ENCODE measurements at regions not wholly inside any gene's neighbourhood (a gene's known extent, or its start where the extent isn't known, plus 50 kb on each side); places are given as distances from the start of the nearest gene placed in this dataset.

DNA sequence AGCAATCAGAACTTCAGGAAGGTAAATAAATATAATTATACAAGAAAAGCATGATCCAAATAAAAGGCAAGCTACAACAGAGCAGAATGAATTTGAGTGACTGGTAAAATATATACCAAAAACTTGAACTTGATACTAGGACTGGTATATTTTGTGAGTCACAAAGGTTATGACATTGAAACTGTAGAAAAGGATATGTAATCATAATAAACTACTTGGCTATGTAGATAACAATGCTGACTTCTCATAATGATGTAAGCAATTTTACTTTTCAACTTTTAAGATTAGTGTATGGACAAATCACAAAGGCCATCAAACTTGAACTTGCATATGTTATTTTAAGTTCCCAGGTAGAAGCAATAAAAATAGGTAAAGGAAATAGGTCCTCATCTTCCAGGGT, 384.5 kb upstream of the NECTIN3 start:
- TF ChIP-seq EZH2 (IDR thresholded peaks at IDR 0.05; ENCODE audit: borderline replicate concordance, insufficient read depth, low read length, poor library complexity, severe bottlenecking) (no peak), POLR2AphosphoS5 (IDR thresholded peaks at IDR 0.05) (no peak), REST (IDR thresholded peaks at IDR 0.05; ENCODE audit: borderline replicate concordance) (no peak)
- TF ChIP-seq, protein P1, sequence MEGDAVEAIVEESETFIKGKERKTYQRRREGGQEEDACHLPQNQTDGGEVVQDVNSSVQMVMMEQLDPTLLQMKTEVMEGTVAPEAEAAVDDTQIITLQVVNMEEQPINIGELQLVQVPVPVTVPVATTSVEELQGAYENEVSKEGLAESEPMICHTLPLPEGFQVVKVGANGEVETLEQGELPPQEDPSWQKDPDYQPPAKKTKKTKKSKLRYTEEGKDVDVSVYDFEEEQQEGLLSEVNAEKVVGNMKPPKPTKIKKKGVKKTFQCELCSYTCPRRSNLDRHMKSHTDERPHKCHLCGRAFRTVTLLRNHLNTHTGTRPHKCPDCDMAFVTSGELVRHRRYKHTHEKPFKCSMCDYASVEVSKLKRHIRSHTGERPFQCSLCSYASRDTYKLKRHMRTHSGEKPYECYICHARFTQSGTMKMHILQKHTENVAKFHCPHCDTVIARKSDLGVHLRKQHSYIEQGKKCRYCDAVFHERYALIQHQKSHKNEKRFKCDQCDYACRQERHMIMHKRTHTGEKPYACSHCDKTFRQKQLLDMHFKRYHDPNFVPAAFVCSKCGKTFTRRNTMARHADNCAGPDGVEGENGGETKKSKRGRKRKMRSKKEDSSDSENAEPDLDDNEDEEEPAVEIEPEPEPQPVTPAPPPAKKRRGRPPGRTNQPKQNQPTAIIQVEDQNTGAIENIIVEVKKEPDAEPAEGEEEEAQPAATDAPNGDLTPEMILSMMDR (IDR thresholded peaks at IDR 0.05; ENCODE audit: poor library complexity, severe bottlenecking) = no peak
